ENCODE measurements at regions not wholly inside any gene's neighbourhood (a gene's known extent, or its start where the extent isn't known, plus 50 kb on each side); places are given as distances from the start of the nearest gene placed in this dataset.

GRCh38 chr13:81018936-81019335 is 678.0 kb upstream of the SPRY2 start:
- Histone ChIP-seq H3K27ac (ENCODE audit: low read depth in 2 of 2, low read length in 2 of 2) (no peak overlapping the region), H3K4me3 (ENCODE audit: low read length in 3 of 3) (no peak overlapping the region), H3K9ac (ENCODE audit: low read length in 3 of 3) (no peak overlapping the region), H3K27me3 (ENCODE audit: control insufficient read depth, insufficient read depth, low read length) (no peaks in the 10 kb centered on the region), H3K9me3 (ENCODE audit: control insufficient read depth in 2 of 3, insufficient read depth in 1 of 3, low read length in 3 of 3) (no peaks in the 10 kb centered on the region), H3K4me1 (ENCODE audit: control insufficient read depth in 2 of 3, insufficient read depth in 2 of 3, low read depth in 1 of 3, low read length in 3 of 3) (no peaks in the 10 kb centered on the region), H3K36me3 (ENCODE audit: control insufficient read depth in 2 of 3, insufficient read depth in 3 of 3, low read length in 3 of 3) (no peaks in the 10 kb centered on the region)
- intact Hi-C loops (cut with DNase I), result no loop called here
- FAIRE-seq, result no peak
- TF ChIP-seq, protein P1, sequence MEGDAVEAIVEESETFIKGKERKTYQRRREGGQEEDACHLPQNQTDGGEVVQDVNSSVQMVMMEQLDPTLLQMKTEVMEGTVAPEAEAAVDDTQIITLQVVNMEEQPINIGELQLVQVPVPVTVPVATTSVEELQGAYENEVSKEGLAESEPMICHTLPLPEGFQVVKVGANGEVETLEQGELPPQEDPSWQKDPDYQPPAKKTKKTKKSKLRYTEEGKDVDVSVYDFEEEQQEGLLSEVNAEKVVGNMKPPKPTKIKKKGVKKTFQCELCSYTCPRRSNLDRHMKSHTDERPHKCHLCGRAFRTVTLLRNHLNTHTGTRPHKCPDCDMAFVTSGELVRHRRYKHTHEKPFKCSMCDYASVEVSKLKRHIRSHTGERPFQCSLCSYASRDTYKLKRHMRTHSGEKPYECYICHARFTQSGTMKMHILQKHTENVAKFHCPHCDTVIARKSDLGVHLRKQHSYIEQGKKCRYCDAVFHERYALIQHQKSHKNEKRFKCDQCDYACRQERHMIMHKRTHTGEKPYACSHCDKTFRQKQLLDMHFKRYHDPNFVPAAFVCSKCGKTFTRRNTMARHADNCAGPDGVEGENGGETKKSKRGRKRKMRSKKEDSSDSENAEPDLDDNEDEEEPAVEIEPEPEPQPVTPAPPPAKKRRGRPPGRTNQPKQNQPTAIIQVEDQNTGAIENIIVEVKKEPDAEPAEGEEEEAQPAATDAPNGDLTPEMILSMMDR (IDR thresholded peaks at IDR 0.05; ENCODE audit: borderline replicate concordance, extremely low read depth, insufficient read depth), result no peak
- no peak for DNase-seq

DNA sequence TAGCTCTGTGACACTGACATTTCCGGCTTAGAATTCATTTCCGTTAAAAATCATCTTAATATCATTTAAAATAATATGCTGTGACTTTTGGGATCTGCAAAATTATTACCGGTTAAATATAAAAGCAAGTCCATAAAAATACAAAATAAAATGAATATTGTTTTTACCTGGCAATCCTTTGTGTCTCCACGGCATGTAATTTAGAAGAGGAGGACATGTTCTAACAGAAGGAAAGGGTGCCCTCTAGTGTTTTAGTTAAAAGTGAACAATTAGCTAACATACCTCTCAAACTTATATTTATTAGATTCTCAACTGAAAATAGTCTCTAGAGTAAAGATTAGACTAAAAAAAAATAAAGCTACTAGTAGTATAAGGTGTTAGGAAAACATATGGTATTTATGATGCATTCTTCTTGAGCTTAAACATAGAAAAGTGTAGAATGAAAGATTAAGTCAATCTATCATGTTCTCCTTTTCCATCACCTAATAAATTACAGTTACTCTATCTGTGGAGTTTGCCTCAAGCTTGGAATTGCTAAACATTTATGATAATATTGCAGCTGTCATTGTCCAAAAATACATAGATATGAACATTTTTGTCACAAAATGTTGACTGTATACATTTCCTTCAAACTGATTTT is 676.7 kb upstream of the SPRY2 start:
- TF ChIP-seq, protein P1 (IDR thresholded peaks at IDR 0.05; ENCODE audit: borderline replicate concordance, extremely low read depth, insufficient read depth), result peak; percentile 37
- Histone ChIP-seq H3K4me1 (ENCODE audit: control insufficient read depth in 2 of 3, insufficient read depth in 2 of 3, low read depth in 1 of 3, low read length in 3 of 3) (no peaks in the 10 kb centered on the region), H3K9ac (ENCODE audit: low read length in 3 of 3) (no peak overlapping the region), H3K36me3 (ENCODE audit: control insufficient read depth in 2 of 3, insufficient read depth in 3 of 3, low read length in 3 of 3) (no peaks in the 10 kb centered on the region), H3K27ac (ENCODE audit: low read depth in 2 of 2, low read length in 2 of 2) (no peak overlapping the region), H3K27me3 (ENCODE audit: control insufficient read depth, insufficient read depth, low read length) (no peaks in the 10 kb centered on the region), H3K4me3 (ENCODE audit: low read length in 3 of 3) (no peak overlapping the region), H3K9me3 (ENCODE audit: control insufficient read depth in 2 of 3, insufficient read depth in 1 of 3, low read length in 3 of 3) (no peaks in the 10 kb centered on the region)
- intact Hi-C loops (cut with DNase I), result no loop called here
- peak; percentile 97 for FAIRE-seq
- DNase-seq, result peak in 2 of 5 donors; percentile 58 to 72

- H3K4me1 ChIP-seq (ENCODE audit: control insufficient read depth in 2 of 3, insufficient read depth in 2 of 3, low read depth in 1 of 3, low read length in 3 of 3), result no peaks in the 10 kb centered on the region
- H3K9ac ChIP-seq (ENCODE audit: low read length in 3 of 3), result no peak overlapping the region
- H3K9me3 ChIP-seq (ENCODE audit: control insufficient read depth in 2 of 3, insufficient read depth in 1 of 3, low read length in 3 of 3), result no peaks in the 10 kb centered on the region
- no peaks in the 10 kb centered on the region for H3K27me3 ChIP-seq (ENCODE audit: control insufficient read depth, insufficient read depth, low read length)
- FAIRE-seq (no peak), DNase-seq (no peak)
- no peak overlapping the region for H3K4me3 ChIP-seq (ENCODE audit: low read length in 3 of 3)
- no peaks in the 10 kb centered on the region for H3K36me3 ChIP-seq (ENCODE audit: control insufficient read depth in 2 of 3, insufficient read depth in 3 of 3, low read length in 3 of 3)
- TF ChIP-seq, protein P1 (IDR thresholded peaks at IDR 0.05; ENCODE audit: borderline replicate concordance, extremely low read depth, insufficient read depth), result no peak
- no peak overlapping the region for H3K27ac ChIP-seq (ENCODE audit: low read depth in 2 of 2, low read length in 2 of 2)
- intact Hi-C loops (cut with DNase I), result no loop called here
These were observed 671.1 kb upstream of the SPRY2 start for GRCh38 chr13:81012031-81012430.
